HEK293 (cell line): ENCODE measurements at regions not wholly inside any gene's neighbourhood (a gene's known extent, or its start where the extent isn't known, plus 50 kb on each side); places are given as distances from the start of the nearest gene placed in this dataset.

Experiments
- REPIN1 ChIP-seq: fragments of 450-650 bp; formaldehyde crosslinking; IDR thresholded peaks from 2 replicates; pipeline ENCODE4 v1.5.1; 2017; ENCODE audit warnings: missing biosample characterization, missing genetic modification characterization, low read depth
- SCRT1 ChIP-seq: fragments of 450-650 bp; formaldehyde crosslinking; IDR thresholded peaks from 2 replicates; pipeline ENCODE4 v1.5.1; 2016; ENCODE audit warnings: missing biosample characterization, missing genetic modification characterization, borderline replicate concordance
- TCF7L2 ChIP-seq: IDR thresholded peaks from 2 replicates; pipeline ENCODE4 v1.6.1; 2011; ENCODE audit warnings: low read depth, mild to moderate bottlenecking, inconsistent platforms, low read length, moderate library complexity, borderline replicate concordance
- ZFP37 ChIP-seq: fragments of 450-650 bp; formaldehyde crosslinking; IDR thresholded peaks from 2 replicates; pipeline ENCODE4 v1.5.1; 2016; ENCODE audit warnings: missing biosample characterization, missing genetic modification characterization
- ZFP69B ChIP-seq: fragments of 450-650 bp; formaldehyde crosslinking; IDR thresholded peaks from 2 replicates; pipeline ENCODE4 v1.5.1; 2016; ENCODE audit warnings: missing biosample characterization, missing genetic modification characterization
- ZNF157 ChIP-seq: fragments of 450-650 bp; formaldehyde crosslinking; IDR thresholded peaks from 2 replicates; pipeline ENCODE4 v1.5.1; 2016; ENCODE audit warnings: missing biosample characterization, missing genetic modification characterization
- ZNF202 ChIP-seq: fragments of 450-650 bp; formaldehyde crosslinking; IDR thresholded peaks from 2 replicates; pipeline ENCODE4 v1.5.1; 2016; ENCODE audit warnings: missing biosample characterization, missing genetic modification characterization, borderline replicate concordance
- ZNF221 ChIP-seq: fragments of 450-650 bp; formaldehyde crosslinking; IDR thresholded peaks from 2 replicates; pipeline ENCODE4 v1.5.1; 2017; ENCODE audit warnings: missing biosample characterization, missing genetic modification characterization, borderline replicate concordance
- ZNF302 ChIP-seq: fragments of 450-650 bp; formaldehyde crosslinking; IDR thresholded peaks from 2 replicates; pipeline ENCODE4 v1.5.1; 2016; ENCODE audit warnings: missing biosample characterization, missing genetic modification characterization, low read depth
- ZNF433 ChIP-seq: fragments of 450-650 bp; formaldehyde crosslinking; IDR thresholded peaks from 2 replicates; pipeline ENCODE4 v1.5.1; 2016; ENCODE audit warnings: missing biosample characterization, missing genetic modification characterization, low read depth
- ZNF48 ChIP-seq: fragments of 450-650 bp; formaldehyde crosslinking; IDR thresholded peaks from 2 replicates; pipeline ENCODE4 v1.5.1; 2016; ENCODE audit warnings: missing biosample characterization, missing genetic modification characterization
- ZNF561 ChIP-seq: fragments of 450-650 bp; IDR thresholded peaks from 2 replicates; pipeline ENCODE4 v1.5.1; 2018; ENCODE audit warnings: missing biosample characterization, missing genetic modification characterization, borderline replicate concordance
- ZNF670 ChIP-seq: fragments of 450-650 bp; formaldehyde crosslinking; IDR thresholded peaks from 2 replicates; pipeline ENCODE4 v1.5.1; 2016; ENCODE audit warnings: missing biosample characterization, missing genetic modification characterization, low read depth
- ZSCAN30 ChIP-seq: fragments of 450-650 bp; IDR thresholded peaks from 2 replicates; pipeline ENCODE4 v1.5.1; 2018; ENCODE audit warnings: missing biosample characterization, mild to moderate bottlenecking, missing genetic modification characterization, moderate library complexity
- ZXDB ChIP-seq: fragments of 450-650 bp; formaldehyde crosslinking; IDR thresholded peaks from 2 replicates; pipeline ENCODE4 v1.5.1; 2016; ENCODE audit warnings: missing biosample characterization, missing genetic modification characterization
- TF ChIP-seq, protein P1 (sequence below): fragments of 450-650 bp; formaldehyde crosslinking; conservative IDR thresholded peaks from 2 replicates; pipeline ENCODE4 v1.5.1; 2016; ENCODE audit warnings: low read depth, missing biosample characterization, missing genetic modification characterization
- TF ChIP-seq, protein P2 (sequence below): fragments of 450-650 bp; formaldehyde crosslinking; IDR thresholded peaks from 2 replicates; pipeline ENCODE4 v1.5.1; 2016; ENCODE audit warnings: missing biosample characterization, missing genetic modification characterization
- TF ChIP-seq, protein P3 (sequence below): fragments of 450-650 bp; formaldehyde crosslinking; IDR thresholded peaks from 2 replicates; pipeline ENCODE4 v1.5.1; 2016; ENCODE audit warnings: missing biosample characterization, missing genetic modification characterization
- TF ChIP-seq, protein P4 (sequence below): IDR thresholded peaks from 2 replicates; pipeline ENCODE4 v1.6.1; 2011; ENCODE audit warnings: mild to moderate bottlenecking, low read depth, low read length, borderline replicate concordance
- TF ChIP-seq, protein P5 (sequence below): fragments of 450-650 bp; formaldehyde crosslinking; IDR thresholded peaks from 2 replicates; pipeline ENCODE4 v1.5.1; 2016; ENCODE audit warnings: missing biosample characterization, missing genetic modification characterization
- TF ChIP-seq, protein P6 (sequence below): fragments of 450-650 bp; formaldehyde crosslinking; IDR thresholded peaks from 2 replicates; pipeline ENCODE4 v1.5.1; 2016; ENCODE audit warnings: missing biosample characterization, missing genetic modification characterization
- TF ChIP-seq, protein P7 (sequence below): fragments of 450-650 bp; formaldehyde crosslinking; IDR thresholded peaks from 2 replicates; pipeline ENCODE4 v1.5.1; 2017; ENCODE audit warnings: missing biosample characterization, missing genetic modification characterization

DNA sequence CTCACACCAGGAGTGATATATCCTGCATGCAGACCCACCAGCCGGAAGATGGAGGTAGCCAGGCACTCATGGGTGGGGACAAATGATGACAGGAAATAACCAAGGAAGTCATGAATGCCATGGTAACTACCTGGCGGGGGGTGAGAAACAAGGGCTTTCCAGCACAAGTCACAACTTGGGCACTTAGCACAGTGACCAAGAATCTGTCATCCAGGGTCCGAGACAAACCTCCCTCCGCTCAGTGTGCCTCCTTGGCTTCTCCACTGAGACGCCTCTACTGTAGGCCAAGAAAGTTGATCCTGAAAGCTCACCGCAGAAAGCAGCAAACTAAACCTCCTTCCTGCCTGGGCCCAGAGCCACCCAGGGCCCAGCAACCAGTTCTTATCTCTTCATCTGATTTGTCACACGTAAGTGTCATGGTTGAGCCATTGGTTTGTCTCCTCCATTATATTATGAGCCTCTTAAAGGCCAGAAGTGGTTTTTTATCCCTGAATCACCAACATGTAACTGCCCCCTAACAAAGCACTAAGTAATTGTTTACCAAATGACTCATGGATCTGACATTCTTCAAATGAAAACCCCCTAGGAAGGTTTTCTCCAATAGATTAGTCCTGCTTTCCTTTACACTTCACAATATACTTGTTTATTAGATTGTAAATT, 84.3 kb upstream of the TAB2 start (continued):
- no peak for TF ChIP-seq ZNF202 (tag by site-specific recombination)
- peak; percentile 95 for TF ChIP-seq ZFP69B (tag by site-specific recombination)
- no peak for TF ChIP-seq ZNF221 (tag by site-specific recombination)
- 0 out of 2 replicates have a peak, but pooled peaks have one; percentile 18 for TF ChIP-seq ZFP37
- TF ChIP-seq ZNF433 (tag by site-specific recombination): no peak
- peak; percentile 72; the same call in 1 of the 2 replicates for TF ChIP-seq ZSCAN30 (tag by site-specific recombination)
- TF ChIP-seq ZXDB (tag by site-specific recombination): peak; percentile 91
- no peak for TF ChIP-seq ZNF157 (tag by site-specific recombination)
- TF ChIP-seq, protein P1, sequence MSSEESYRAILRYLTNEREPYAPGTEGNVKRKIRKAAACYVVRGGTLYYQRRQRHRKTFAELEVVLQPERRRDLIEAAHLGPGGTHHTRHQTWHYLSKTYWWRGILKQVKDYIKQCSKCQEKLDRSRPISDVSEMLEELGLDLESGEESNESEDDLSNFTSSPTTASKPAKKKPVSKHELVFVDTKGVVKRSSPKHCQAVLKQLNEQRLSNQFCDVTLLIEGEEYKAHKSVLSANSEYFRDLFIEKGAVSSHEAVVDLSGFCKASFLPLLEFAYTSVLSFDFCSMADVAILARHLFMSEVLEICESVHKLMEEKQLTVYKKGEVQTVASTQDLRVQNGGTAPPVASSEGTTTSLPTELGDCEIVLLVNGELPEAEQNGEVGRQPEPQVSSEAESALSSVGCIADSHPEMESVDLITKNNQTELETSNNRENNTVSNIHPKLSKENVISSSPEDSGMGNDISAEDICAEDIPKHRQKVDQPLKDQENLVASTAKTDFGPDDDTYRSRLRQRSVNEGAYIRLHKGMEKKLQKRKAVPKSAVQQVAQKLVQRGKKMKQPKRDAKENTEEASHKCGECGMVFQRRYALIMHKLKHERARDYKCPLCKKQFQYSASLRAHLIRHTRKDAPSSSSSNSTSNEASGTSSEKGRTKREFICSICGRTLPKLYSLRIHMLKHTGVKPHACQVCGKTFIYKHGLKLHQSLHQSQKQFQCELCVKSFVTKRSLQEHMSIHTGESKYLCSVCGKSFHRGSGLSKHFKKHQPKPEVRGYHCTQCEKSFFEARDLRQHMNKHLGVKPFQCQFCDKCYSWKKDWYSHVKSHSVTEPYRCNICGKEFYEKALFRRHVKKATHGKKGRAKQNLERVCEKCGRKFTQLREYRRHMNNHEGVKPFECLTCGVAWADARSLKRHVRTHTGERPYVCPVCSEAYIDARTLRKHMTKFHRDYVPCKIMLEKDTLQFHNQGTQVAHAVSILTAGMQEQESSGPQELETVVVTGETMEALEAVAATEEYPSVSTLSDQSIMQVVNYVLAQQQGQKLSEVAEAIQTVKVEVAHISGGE (tag by site-specific recombination): no peak
- TF ChIP-seq TCF7L2: 0 out of 2 replicates have a peak, but pooled peaks have one; percentile 64
- TF ChIP-seq ZNF561 (tag by site-specific recombination): peak; percentile 93; the same call in 1 of the 2 replicates
- TF ChIP-seq ZNF48 (tag by site-specific recombination): no peak
- TF ChIP-seq SCRT1 (tag by site-specific recombination): peak; percentile 64; the same call in 1 of the 2 replicates
- TF ChIP-seq ZNF670 (tag by site-specific recombination): no peak
- no peak for TF ChIP-seq ZNF302 (tag by site-specific recombination)
- TF ChIP-seq, protein P2, sequence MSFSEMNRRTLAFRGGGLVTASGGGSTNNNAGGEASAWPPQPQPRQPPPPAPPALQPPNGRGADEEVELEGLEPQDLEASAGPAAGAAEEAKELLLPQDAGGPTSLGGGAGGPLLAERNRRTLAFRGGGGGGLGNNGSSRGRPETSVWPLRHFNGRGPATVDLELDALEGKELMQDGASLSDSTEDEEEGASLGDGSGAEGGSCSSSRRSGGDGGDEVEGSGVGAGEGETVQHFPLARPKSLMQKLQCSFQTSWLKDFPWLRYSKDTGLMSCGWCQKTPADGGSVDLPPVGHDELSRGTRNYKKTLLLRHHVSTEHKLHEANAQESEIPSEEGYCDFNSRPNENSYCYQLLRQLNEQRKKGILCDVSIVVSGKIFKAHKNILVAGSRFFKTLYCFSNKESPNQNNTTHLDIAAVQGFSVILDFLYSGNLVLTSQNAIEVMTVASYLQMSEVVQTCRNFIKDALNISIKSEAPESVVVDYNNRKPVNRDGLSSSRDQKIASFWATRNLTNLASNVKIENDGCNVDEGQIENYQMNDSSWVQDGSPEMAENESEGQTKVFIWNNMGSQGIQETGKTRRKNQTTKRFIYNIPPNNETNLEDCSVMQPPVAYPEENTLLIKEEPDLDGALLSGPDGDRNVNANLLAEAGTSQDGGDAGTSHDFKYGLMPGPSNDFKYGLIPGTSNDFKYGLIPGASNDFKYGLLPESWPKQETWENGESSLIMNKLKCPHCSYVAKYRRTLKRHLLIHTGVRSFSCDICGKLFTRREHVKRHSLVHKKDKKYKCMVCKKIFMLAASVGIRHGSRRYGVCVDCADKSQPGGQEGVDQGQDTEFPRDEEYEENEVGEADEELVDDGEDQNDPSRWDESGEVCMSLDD: peak; percentile 40; the same call in 1 of the 2 replicates
- TF ChIP-seq, protein P3, sequence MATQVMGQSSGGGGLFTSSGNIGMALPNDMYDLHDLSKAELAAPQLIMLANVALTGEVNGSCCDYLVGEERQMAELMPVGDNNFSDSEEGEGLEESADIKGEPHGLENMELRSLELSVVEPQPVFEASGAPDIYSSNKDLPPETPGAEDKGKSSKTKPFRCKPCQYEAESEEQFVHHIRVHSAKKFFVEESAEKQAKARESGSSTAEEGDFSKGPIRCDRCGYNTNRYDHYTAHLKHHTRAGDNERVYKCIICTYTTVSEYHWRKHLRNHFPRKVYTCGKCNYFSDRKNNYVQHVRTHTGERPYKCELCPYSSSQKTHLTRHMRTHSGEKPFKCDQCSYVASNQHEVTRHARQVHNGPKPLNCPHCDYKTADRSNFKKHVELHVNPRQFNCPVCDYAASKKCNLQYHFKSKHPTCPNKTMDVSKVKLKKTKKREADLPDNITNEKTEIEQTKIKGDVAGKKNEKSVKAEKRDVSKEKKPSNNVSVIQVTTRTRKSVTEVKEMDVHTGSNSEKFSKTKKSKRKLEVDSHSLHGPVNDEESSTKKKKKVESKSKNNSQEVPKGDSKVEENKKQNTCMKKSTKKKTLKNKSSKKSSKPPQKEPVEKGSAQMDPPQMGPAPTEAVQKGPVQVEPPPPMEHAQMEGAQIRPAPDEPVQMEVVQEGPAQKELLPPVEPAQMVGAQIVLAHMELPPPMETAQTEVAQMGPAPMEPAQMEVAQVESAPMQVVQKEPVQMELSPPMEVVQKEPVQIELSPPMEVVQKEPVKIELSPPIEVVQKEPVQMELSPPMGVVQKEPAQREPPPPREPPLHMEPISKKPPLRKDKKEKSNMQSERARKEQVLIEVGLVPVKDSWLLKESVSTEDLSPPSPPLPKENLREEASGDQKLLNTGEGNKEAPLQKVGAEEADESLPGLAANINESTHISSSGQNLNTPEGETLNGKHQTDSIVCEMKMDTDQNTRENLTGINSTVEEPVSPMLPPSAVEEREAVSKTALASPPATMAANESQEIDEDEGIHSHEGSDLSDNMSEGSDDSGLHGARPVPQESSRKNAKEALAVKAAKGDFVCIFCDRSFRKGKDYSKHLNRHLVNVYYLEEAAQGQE (tag by site-specific recombination): no peak
- TF ChIP-seq REPIN1 (tag by site-specific recombination): no peak
- TF ChIP-seq, protein P4, sequence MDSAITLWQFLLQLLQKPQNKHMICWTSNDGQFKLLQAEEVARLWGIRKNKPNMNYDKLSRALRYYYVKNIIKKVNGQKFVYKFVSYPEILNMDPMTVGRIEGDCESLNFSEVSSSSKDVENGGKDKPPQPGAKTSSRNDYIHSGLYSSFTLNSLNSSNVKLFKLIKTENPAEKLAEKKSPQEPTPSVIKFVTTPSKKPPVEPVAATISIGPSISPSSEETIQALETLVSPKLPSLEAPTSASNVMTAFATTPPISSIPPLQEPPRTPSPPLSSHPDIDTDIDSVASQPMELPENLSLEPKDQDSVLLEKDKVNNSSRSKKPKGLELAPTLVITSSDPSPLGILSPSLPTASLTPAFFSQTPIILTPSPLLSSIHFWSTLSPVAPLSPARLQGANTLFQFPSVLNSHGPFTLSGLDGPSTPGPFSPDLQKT: no peak
- TF ChIP-seq, protein P5, sequence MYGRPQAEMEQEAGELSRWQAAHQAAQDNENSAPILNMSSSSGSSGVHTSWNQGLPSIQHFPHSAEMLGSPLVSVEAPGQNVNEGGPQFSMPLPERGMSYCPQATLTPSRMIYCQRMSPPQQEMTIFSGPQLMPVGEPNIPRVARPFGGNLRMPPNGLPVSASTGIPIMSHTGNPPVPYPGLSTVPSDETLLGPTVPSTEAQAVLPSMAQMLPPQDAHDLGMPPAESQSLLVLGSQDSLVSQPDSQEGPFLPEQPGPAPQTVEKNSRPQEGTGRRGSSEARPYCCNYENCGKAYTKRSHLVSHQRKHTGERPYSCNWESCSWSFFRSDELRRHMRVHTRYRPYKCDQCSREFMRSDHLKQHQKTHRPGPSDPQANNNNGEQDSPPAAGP (tag by site-specific recombination): peak; percentile 82
- TF ChIP-seq, protein P6, sequence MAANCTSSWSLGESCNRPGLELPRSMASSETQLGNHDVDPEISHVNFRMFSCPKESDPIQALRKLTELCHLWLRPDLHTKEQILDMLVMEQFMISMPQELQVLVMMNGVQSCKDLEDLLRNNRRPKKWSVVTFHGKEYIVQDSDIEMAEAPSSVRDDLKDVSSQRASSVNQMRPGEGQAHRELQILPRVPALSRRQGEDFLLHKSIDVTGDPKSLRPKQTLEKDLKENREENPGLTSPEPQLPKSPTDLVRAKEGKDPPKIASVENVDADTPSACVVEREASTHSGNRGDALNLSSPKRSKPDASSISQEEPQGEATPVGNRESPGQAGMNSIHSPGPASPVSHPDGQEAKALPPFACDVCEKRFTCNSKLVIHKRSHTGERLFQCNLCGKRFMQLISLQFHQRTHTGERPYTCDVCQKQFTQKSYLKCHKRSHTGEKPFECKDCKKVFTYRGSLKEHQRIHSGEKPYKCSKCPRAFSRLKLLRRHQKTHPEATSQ: no peak
- TF ChIP-seq, protein P7, sequence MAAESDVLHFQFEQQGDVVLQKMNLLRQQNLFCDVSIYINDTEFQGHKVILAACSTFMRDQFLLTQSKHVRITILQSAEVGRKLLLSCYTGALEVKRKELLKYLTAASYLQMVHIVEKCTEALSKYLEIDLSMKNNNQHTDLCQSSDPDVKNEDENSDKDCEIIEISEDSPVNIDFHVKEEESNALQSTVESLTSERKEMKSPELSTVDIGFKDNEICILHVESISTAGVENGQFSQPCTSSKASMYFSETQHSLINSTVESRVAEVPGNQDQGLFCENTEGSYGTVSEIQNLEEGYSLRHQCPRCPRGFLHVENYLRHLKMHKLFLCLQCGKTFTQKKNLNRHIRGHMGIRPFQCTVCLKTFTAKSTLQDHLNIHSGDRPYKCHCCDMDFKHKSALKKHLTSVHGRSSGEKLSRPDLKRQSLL (tag by site-specific recombination): peak; percentile 86
